K562 (cell line): ENCODE measurements at regions not wholly inside any gene's neighbourhood (a gene's known extent, or its start where the extent isn't known, plus 50 kb on each side); places are given as distances from the start of the nearest gene placed in this dataset.

Experiments
- ATAC-seq: fragments of 200-7000 bp; cut with Tn5 transposase; 3 replicates; pipeline ENCODE4 v1.9.1; 2020; ENCODE audit warnings: moderate library complexity
- BruUV-seq: library from RNA; stranded (reverse); fragments of 400-500 nt; replicated peaks from 2 replicates; lab custom pipeline; 2021; lab: Mats Ljungman, UMichigan
- CTCF ChIA-PET: fragments of 300-600 bp; formaldehyde crosslinking; extraction: SDS; loops from one replicate; lab custom pipeline; 2021; ENCODE audit warnings: low intra/inter-chr PET ratio; lab: Yijun Ruan, JAX
- POLR2A ChIA-PET: fragments of 300-600, 350-650 bp; sonication (Branson Sonifier 250); formaldehyde crosslinking; extraction: SDS; loops from one replicate; lab custom pipeline; 2021; ENCODE audit warnings: antibody characterized with exemption, inconsistent platforms; lab: Yijun Ruan, JAX
- DNase-seq, 4 experiments: peaks; one replicate each; pipeline versions ENCODE4 v3.0.0 to v3.0.0-alpha.2; 2011 to 2018; ENCODE audit warnings: low spot score in 3 of 4, mixed read lengths in 3 of 4; ENCODE audit errors: extremely low read depth in 1 of 4
- FAIRE-seq: peaks from 2 replicates; lab custom pipeline; 2011; peaks lifted over from hg19 to GRCh38; lab: Jason Lieb, UNC
- H2AFZ ChIP-seq: 2 replicates; pipeline ENCODE4 v1.6.0; 2011; ENCODE audit warnings: low read depth, low read length, control low read depth, inconsistent platforms
- H3K27ac ChIP-seq: fragments of 200-600 bp; 3 replicates; pipeline ENCODE4 v1.8.0; 2011; ENCODE audit warnings: low read depth, mild to moderate bottlenecking, control low read depth, inconsistent platforms, low read length, moderate library complexity, mixed read lengths; ENCODE audit errors: extremely low read depth
- H3K27me3 ChIP-seq, 2 experiments: fragments of 300-600 bp in 1 of 2; 2 replicates in 1 of 2; 3 replicates in 1 of 2; pipeline versions ENCODE4 v1.6.0 to v1.8.0; 2011; ENCODE audit warnings: inconsistent platforms in 2 of 2, low read length in 2 of 2, mild to moderate bottlenecking in 1 of 2, mixed read lengths in 1 of 2, moderate library complexity in 1 of 2; ENCODE audit not compliant: control insufficient read depth in 2 of 2, insufficient read depth in 2 of 2
- H3K36me3 ChIP-seq: fragments of 300-600 bp; 3 replicates; pipeline ENCODE4 v1.8.0; 2011; ENCODE audit warnings: mild to moderate bottlenecking, low read length, inconsistent platforms; ENCODE audit not compliant: control insufficient read depth, insufficient read depth
- H3K4me1 ChIP-seq, 2 experiments: fragments of 200-600 bp in 1 of 2; replicated peaks in 1 of 2; 2 replicates in 1 of 2; 3 replicates in 1 of 2; pipeline versions ENCODE4 v1.5.1 to v1.8.0; 2011; ENCODE audit warnings: inconsistent platforms in 2 of 2, low read length in 2 of 2, mild to moderate bottlenecking in 1 of 2, mixed read lengths in 1 of 2, moderate library complexity in 1 of 2; ENCODE audit not compliant: control insufficient read depth in 2 of 2, insufficient read depth in 2 of 2
- H3K4me2 ChIP-seq: 2 replicates; pipeline ENCODE4 v1.6.1; 2011; ENCODE audit warnings: low read length, control low read depth, inconsistent platforms, mixed read lengths; ENCODE audit not compliant: insufficient read depth
- H3K4me3 ChIP-seq: fragments of 200-600 bp; sonication (generic), shearing (Covaris generic); 2 replicates; pipeline ENCODE4 v1.5.1; 2016; ENCODE audit warnings: control low read depth, inconsistent platforms
- H3K79me2 ChIP-seq: fragments of 200-600 bp; 3 replicates; pipeline ENCODE4 v1.8.0; 2011; ENCODE audit warnings: low read length, inconsistent platforms; ENCODE audit not compliant: control insufficient read depth, insufficient read depth
- H3K9ac ChIP-seq, 2 experiments: 2 replicates each; pipeline versions ENCODE4 v1.6.0 to v1.6.1; 2011; ENCODE audit warnings: low read depth in 2 of 2, low read length in 2 of 2, control low read depth in 1 of 2, inconsistent platforms in 1 of 2, mild to moderate bottlenecking in 1 of 2, mixed read lengths in 1 of 2; ENCODE audit not compliant: insufficient read depth in 1 of 2
- H3K9me1 ChIP-seq: one replicate; pipeline ENCODE4 v1.6.0; 2011; ENCODE audit warnings: inconsistent platforms, mild to moderate bottlenecking, low read length, moderate library complexity; ENCODE audit not compliant: control insufficient read depth, insufficient read depth
- H3K9me3 ChIP-seq: replicated peaks from 2 replicates; pipeline ENCODE4 v1.5.1; 2011; ENCODE audit warnings: low read depth, low read length, inconsistent platforms; ENCODE audit not compliant: control insufficient read depth, insufficient read depth
- H4K20me1 ChIP-seq: replicated peaks from 2 replicates; pipeline ENCODE4 v1.6.1; 2011; ENCODE audit warnings: low read length, inconsistent platforms, mixed read lengths; ENCODE audit not compliant: control insufficient read depth, insufficient read depth
- DDX20 ChIP-seq: fragments of 450-650 bp; IDR thresholded peaks from 2 replicates; pipeline ENCODE4 v1.6.1; 2016; ENCODE audit warnings: missing genetic modification characterization, low read depth, mild to moderate bottlenecking, missing compliant biosample characterization, moderate library complexity
- FOS ChIP-seq: IDR thresholded peaks from 3 replicates; pipeline ENCODE4 v1.6.1; 2011; ENCODE audit not compliant: insufficient read length; ENCODE audit errors: extremely low read depth
- FOXP1 ChIP-seq: sonication (generic); formaldehyde crosslinking; IDR thresholded peaks from 2 replicates; pipeline ENCODE4 v1.8.0; 2022; ENCODE audit warnings: mild to moderate bottlenecking, missing genetic modification reagents
- HNRNPLL ChIP-seq: fragments of 200-400 bp; formaldehyde crosslinking; IDR thresholded peaks from 2 replicates; pipeline ENCODE4 v1.6.1; 2017; ENCODE audit warnings: low read length, low read depth, mild to moderate bottlenecking; ENCODE audit not compliant: poor library complexity, severe bottlenecking
- HOXB6 ChIP-seq: fragments of 250-450 bp; sonication (Bioruptor Pico); IDR thresholded peaks from 2 replicates; pipeline ENCODE4 v1.5.1; 2022; ENCODE audit warnings: mild to moderate bottlenecking, borderline replicate concordance
- KHSRP ChIP-seq: fragments of 450-650 bp; IDR thresholded peaks from 2 replicates; pipeline ENCODE4 v1.6.1; 2017
- NFIC ChIP-seq: fragments of 450-650 bp; IDR thresholded peaks from 2 replicates; pipeline ENCODE4 v1.6.1; 2017; ENCODE audit warnings: mild to moderate bottlenecking, inconsistent platforms
- PATZ1 ChIP-seq: fragments of 250-450 bp; sonication (Bioruptor Pico); IDR thresholded peaks from 2 replicates; pipeline ENCODE4 v1.5.0; 2020; ENCODE audit warnings: mild to moderate bottlenecking, borderline replicate concordance
- ZNF140 ChIP-seq: fragments of 250-450 bp; sonication (Bioruptor Pico); IDR thresholded peaks from 2 replicates; pipeline ENCODE4 v1.8.0; 2021; ENCODE audit warnings: moderate library complexity, mild to moderate bottlenecking, inconsistent platforms
- ZNF253 ChIP-seq: fragments of 250-450 bp; sonication (Bioruptor Pico); conservative IDR thresholded peaks from 2 replicates; pipeline ENCODE4 v1.6.1; 2021; ENCODE audit warnings: mild to moderate bottlenecking
- ZNF589 ChIP-seq: fragments of 200-800 bp; sonication (Bioruptor generic); IDR thresholded peaks from 2 replicates; pipeline ENCODE4 v1.6.1; 2016; ENCODE audit warnings: low read depth, missing genetic modification characterization, missing compliant biosample characterization
- ZNF668 ChIP-seq: fragments of 250-450 bp; sonication (Bioruptor Pico); IDR thresholded peaks from 2 replicates; pipeline ENCODE4 v1.8.0; 2022; ENCODE audit warnings: mild to moderate bottlenecking, inconsistent platforms
- ZSCAN29 ChIP-seq: fragments of 450-650 bp; IDR thresholded peaks from 2 replicates; pipeline ENCODE4 v1.6.1; 2017
- WGBS: fragments of 100-300 bp; shearing (Covaris generic); methylation state at CpG from one replicate; pipeline ENCODE4 v1.1.6; 2016; ENCODE audit warnings: low coverage, mixed read lengths; ENCODE audit not compliant: insufficient coverage; ENCODE audit errors: missing lambda C conversion rate; 5-methylcytosine and 5-hydroxymethylcytosine counted together
- in situ Hi-C: fragments of 300-500 bp; cut with MboI; formaldehyde crosslinking; loops from 4 replicates; pipeline ENCODE4 v1.15.0; 2018; ENCODE audit warnings: inconsistent platforms, mixed read lengths
- intact Hi-C: fragments of 100-400 bp; cut with micrococcal nuclease; formaldehyde crosslinking; loops from 2 replicates; pipeline ENCODE4 v1.14.2; 2022

DNA sequence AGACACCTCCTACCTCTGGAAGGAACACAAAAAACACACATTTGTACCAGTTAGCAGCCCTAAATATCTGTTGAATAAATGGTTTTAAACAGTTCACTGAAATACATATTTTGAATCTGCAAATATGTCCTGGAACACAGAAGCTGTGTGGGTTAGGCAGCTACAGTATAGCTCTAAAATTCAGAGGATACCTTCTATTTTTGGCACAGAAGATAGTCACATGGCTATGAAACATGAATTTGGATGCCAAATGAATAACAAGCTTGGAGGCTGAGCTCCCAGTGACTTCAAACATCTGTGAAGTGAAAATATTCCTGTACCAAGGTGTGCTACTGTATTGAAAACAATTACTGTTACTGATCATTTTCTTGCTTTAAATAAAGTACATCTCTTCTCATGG lies 391.5 kb upstream of the ADGRL2 start:
- H3K79me2 ChIP-seq, result no peaks in the 10 kb centered on the region
- H3K27me3 ChIP-seq, result no peaks in the 10 kb centered on the region
- ChIA-PET POLR2A (no interaction called here), CTCF (no interaction called here)
- H3K4me2 ChIP-seq, result no peak overlapping the region
- FAIRE-seq (no peak), DNase-seq (no peak), ATAC-seq (no peak)
- no peak for TF ChIP-seq FOS
- no peak for TF ChIP-seq ZNF668 (CRISPR knock-in tag)
- no peak for TF ChIP-seq ZSCAN29
- TF ChIP-seq FOXP1 (CRISPR knock-in tag), result no peak
- no peak for TF ChIP-seq ZNF589 (CRISPR knock-in tag)
- TF ChIP-seq HOXB6 (CRISPR knock-in tag), result no peak
- TF ChIP-seq HNRNPLL, result no peak
- no peak for TF ChIP-seq ZNF253 (CRISPR knock-in tag)
- no peak for TF ChIP-seq KHSRP
- no peak overlapping the region for H2AFZ ChIP-seq
- intact Hi-C loops (no loop called here), in situ Hi-C loops (no loop called here)
- H3K4me1 ChIP-seq, result no peaks in the 10 kb centered on the region
- no peaks in the 10 kb centered on the region for H3K9me1 ChIP-seq
- no peaks in the 10 kb centered on the region; the same call in 1 of the 2 replicates for H3K9me3 ChIP-seq
- no peaks in the 10 kb centered on the region for H3K36me3 ChIP-seq
- no TSS peak for BruUV-seq
- H3K9ac ChIP-seq, result no peak overlapping the region
- H3K4me3 ChIP-seq, result no peak overlapping the region
- no peaks in the 10 kb centered on the region for H4K20me1 ChIP-seq
- no peak overlapping the region for H3K27ac ChIP-seq

GRCh38 chr1:81408419-81408818 lies 392.3 kb upstream of the ADGRL2 start:
- Histone ChIP-seq H3K9me3 (no peaks in the 10 kb centered on the region; the same call in 1 of the 2 replicates), H4K20me1 (no peaks in the 10 kb centered on the region), H2AFZ (no peak overlapping the region), H3K4me3 (no peak overlapping the region), H3K9ac (no peak overlapping the region), H3K36me3 (no peaks in the 10 kb centered on the region), H3K79me2 (no peaks in the 10 kb centered on the region), H3K4me1 (no peaks in the 10 kb centered on the region), H3K27ac (no peak overlapping the region), H3K9me1 (no peaks in the 10 kb centered on the region), H3K4me2 (no peak overlapping the region), H3K27me3 (no peaks in the 10 kb centered on the region)
- TF ChIP-seq NFIC (no peak), DDX20 (tag) (no peak), ZNF140 (no peak), PATZ1 (CRISPR knock-in tag) (no peak)
- no peak for FAIRE-seq
- ATAC-seq, result no peak
- DNase-seq, result no peak
- POLR2A ChIA-PET, result no interaction called here
- in situ Hi-C loops (no loop called here), intact Hi-C loops (no loop called here)
- WGBS, result 0% methylated on average over 6 of the region's 6 CpGs
- CTCF ChIA-PET, result no interaction called here
- no TSS peak for BruUV-seq
